ENCODE measurements at regions not wholly inside any gene's neighbourhood (a gene's known extent, or its start where the extent isn't known, plus 50 kb on each side); places are given as distances from the start of the nearest gene placed in this dataset.

- ChIA-PET CTCF (no interaction called here), POLR2A (no interaction called here)
- no peak for DNase-seq (ENCODE audit: extremely low spot score)
- no peak for TF ChIP-seq CTCF (IDR thresholded peaks at IDR 0.05; ENCODE audit: control extremely low read depth, extremely low read depth, low read depth, missing control alignments)
Measured at GRCh38 chr13:110037925-110038573, 251.7 kb upstream of the IRS2 start.

GRCh38 chr13:110036060-110036459 is 249.7 kb upstream of the IRS2 start:
- ChIA-PET CTCF (interaction anchor here (1.3 to 1.7 kb wide), 2 partner anchors 10 to 12 kb away, joined by 4 to 7 read pairs; no protein-coding TSS in a partner anchor), POLR2A (interaction anchor here (0.6 kb wide), 1 partner anchor 1269 kb away, joined by 3 read pairs; no protein-coding TSS in a partner anchor)
- no peak for TF ChIP-seq CTCF (IDR thresholded peaks at IDR 0.05; ENCODE audit: control extremely low read depth, extremely low read depth, low read depth, missing control alignments)
- no peak for DNase-seq (ENCODE audit: extremely low spot score)

GRCh38 chr13:110034031-110034549 is 247.7 kb upstream of the IRS2 start:
- DNase-seq (ENCODE audit: extremely low spot score), result no peak
- CTCF ChIA-PET, result no interaction called here
- POLR2A ChIA-PET, result no interaction called here
- no peak for TF ChIP-seq CTCF (IDR thresholded peaks at IDR 0.05; ENCODE audit: control extremely low read depth, extremely low read depth, low read depth, missing control alignments)

- DNase-seq (ENCODE audit: extremely low spot score), result no peak
- TF ChIP-seq CTCF (IDR thresholded peaks at IDR 0.05; ENCODE audit: control extremely low read depth, extremely low read depth, low read depth, missing control alignments), result no peak
- POLR2A ChIA-PET, result no interaction called here
- CTCF ChIA-PET, result no interaction called here
Measured at GRCh38 chr13:110032969-110033368, 246.6 kb upstream of the IRS2 start.

GRCh38 chr13:110030394-110030928 is 244.1 kb upstream of the IRS2 start:
- no peak for TF ChIP-seq CTCF (IDR thresholded peaks at IDR 0.05; ENCODE audit: control extremely low read depth, extremely low read depth, low read depth, missing control alignments)
- CTCF ChIA-PET, result no interaction called here
- POLR2A ChIA-PET, result no interaction called here
- no peak for DNase-seq (ENCODE audit: extremely low spot score)

GRCh38 chr13:110028838-110029621 is 242.6 kb upstream of the IRS2 start:
- no peak for DNase-seq (ENCODE audit: extremely low spot score)
- CTCF ChIA-PET, result no interaction called here
- no peak for TF ChIP-seq CTCF (IDR thresholded peaks at IDR 0.05; ENCODE audit: control extremely low read depth, extremely low read depth, low read depth, missing control alignments)
- POLR2A ChIA-PET, result no interaction called here

All from GM10248 (cell line).